NCI-H82 (cell line): ENCODE measurements at regions not wholly inside any gene's neighbourhood (a gene's known extent, or its start where the extent isn't known, plus 50 kb on each side); places are given as distances from the start of the nearest gene placed in this dataset.
A peak's percentile ranks its signal among the peaks of the same experiment; 100 is the strongest.

ENCODE experiments used
- DNase-seq: peaks from one replicate; lab custom pipeline; 2025; lab: John Stamatoyannopoulos, UW

DNA sequence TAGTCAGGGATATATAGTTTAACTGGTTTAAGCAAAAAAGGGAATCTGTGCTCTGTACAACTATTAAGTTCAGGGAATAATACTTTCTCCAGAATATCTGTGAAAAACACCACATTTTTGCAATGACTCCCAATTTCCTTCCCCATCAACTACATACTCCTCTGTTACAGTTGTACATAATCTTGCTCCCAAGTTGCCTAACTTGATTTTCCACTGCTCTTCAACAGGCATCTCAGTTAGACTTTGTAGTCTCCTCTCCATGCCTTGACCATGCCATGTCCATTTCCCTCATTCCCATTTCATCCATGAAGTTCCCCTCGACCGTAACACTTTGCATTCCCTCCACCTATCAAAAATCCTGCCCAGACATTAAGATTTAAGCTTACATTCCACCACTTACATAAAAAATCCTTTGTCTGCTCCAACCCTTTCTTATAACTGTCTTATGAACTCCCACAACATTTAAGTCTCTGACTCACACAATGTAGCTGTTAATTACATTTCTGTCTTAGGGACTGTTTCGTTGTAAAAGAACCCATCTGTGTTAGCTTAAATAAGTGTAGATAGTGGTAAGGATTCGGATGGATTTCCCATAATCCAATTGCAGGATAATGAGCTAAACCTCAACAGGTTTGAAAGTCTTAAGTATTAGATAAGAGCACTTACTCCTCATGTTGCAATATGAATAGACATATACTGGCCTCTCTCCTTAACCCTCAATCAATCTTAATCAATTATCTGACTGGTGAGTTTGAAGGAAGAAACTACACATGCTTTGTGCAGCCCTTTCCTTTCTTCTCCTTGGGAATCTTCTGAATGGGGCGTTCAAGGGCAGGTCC is 156.5 kb downstream of the PAWR start:
- DNase-seq: peak; percentile 98

DNA sequence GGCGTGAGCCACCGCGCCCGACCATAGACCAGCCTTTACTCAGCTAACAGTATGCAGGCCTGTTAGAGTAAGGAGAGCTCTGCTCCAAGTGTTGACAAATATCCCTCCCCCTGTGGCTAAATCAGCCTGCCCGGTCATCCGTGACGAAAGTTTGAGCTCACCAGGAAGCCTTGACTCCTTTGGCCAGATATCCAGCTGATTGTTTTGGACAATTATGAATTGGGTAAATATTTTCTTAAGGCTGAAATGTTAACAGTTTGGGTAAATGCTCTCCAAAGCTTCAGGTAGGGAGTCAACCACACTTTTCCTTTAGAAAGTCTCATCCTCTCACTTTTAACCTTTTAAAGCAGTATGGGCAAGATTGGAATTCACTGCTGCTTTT is 157.9 kb downstream of the PAWR start:
- peak; percentile 16 for DNase-seq

DNA sequence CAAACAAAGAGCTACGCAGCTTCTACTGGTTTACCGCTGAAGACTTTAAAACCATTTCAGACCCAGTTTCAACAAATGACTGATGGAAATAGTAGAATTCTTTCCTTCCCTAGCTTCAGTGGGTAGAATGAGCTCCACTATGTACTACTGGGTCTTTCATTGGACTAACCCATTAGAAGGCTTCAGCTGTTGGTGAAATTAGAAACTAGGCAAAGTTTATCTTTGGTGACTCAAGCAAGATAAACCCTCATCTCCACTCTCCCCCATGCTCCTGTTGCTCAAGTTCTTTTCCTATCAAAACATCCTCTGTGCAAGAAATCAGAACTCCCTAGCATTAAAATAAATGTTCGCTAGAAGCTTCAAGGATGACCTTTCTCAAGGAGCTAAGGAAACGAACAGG is 159.2 kb downstream of the PAWR start:
- DNase-seq: no peak

DNA sequence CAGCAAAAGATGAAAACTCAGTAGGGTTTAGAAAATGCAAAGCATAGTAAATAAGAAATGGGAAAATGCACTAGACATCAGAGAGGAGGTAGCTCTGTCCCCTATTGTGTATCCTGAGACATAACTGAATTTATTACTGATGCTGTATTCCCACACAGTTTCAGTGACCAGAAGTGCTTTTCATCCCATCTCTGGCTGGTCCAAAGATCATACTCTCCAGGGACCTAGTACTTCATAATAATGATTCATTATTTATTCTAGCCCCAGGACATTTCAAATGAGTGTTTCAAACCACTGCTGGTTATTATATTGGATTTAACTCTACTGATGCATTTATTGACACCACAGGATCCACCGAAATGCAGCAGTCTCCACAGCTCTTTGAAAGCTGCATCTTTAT is 163.3 kb downstream of the PAWR start:
- DNase-seq: no peak

DNA sequence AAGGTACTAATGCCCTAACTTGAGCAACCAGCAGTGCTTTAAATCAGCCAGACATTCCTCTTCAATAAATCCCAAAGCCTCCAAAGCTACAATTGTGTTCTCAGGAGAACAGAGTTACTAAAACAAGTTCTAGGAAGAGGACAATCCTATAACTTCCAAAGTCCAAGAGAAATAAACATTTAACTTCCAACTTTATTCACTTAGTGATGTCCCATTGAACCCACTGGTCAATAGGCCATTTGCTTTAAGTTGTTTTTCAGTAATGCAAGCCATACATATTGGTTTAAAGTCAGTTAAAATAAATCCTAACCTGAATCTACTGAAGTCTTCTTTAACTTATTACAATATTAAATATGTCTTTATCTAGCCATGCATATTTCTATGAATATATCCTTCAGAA is 165.4 kb downstream of the PAWR start:
- DNase-seq: no peak

DNA sequence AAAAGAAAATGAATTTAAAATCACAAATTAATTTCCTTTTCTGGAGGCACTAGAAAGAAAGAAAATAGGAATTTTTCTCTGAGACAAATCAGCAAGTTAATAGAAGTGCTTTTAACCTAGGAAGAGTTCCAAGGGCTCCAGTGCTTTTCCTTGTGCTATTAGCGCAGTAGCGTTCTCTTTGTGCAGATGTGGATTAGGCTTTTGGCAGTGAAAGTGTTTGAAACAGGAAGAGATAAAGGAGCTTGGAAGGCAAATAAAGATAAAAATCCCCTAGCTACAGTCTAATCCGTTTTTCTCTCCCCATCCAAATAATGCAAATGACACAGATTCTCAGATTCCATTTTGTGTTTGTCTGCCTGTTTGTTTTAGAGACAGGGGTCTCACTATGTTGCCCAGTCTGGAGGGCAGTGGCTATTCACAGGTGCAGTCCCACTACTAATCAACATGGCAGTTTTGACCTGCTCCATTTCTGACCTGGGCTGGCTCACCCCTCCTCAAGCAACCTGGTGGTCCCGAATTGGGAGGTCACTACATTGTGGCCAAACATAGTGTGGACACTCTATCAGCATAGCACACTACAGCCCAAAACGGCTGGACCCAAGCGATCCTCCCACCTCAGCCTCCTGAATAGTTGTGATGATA is 166.1 kb downstream of the PAWR start:
- DNase-seq: no peak

DNA sequence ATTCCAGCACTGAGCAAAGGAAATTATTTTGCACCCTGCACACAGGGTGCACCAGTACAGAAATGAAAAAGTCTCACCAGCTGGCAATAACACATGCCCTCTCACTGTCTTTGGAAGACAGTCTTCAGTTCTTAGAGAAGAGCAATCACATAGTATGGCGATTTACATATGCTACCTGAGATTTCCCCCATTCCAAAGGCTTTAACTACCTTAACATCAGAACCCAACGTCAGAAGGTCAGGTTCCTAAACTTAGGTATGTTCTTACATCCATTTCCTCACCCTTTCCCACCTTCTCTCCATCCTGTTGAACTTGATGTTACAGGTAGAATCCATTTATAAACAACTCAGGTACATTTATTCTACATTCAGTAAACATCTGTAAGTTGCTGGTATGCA is 167.8 kb downstream of the PAWR start:
- no peak for DNase-seq

DNA sequence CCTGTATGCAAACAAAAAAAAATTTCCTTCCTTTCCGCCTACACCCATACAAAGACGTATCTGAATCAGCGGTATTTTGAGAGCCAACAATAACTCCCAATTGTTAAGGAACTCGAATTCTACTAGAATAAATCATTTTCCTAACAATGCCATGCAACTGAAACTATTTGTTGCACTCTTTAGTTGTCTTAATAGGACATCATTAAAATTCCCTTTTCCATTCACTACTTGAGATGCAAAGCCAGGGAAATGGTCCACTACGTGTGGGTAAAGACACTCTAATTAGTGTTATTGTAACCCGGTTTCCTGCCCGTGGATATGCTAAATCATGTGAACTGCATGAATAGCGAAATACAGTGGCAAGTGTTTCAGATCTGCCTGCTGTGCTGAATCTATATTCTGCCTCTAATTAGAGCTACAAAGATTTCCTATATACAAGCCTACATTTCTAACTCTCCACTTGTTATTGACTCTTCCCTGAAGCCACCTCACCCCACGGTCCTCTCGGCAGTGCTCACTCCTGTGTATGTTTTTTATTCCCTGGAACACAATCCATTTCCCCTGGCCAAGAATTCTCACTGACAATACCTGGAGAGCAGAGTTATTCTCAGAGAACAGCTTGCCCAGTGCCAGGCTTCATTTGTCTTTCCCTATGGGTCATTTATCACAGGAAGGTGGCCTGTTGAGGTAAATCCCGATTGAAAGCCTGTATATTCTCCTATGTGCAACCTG is 168.3 kb downstream of the PAWR start:
- no peak for DNase-seq

DNA sequence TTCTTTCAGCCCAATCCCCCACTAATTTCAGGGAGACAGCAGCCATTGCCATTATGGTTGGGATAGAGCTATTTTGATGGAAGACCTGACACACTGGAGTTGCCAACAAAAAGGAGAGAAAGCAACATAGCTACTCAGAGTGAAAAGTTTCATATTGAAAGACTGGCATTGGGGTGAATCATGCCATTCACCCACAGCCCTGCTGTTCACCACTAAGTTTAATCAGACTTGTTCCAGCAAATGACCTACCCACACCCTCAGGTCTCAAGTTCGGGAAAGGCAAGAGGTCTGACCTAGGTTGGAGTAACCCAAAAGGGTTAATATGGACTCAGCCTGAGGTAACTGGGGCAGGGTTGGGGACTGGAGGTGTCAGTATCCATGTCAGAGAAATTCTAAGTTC is 169.2 kb downstream of the PAWR start:
- DNase-seq: no peak

DNA sequence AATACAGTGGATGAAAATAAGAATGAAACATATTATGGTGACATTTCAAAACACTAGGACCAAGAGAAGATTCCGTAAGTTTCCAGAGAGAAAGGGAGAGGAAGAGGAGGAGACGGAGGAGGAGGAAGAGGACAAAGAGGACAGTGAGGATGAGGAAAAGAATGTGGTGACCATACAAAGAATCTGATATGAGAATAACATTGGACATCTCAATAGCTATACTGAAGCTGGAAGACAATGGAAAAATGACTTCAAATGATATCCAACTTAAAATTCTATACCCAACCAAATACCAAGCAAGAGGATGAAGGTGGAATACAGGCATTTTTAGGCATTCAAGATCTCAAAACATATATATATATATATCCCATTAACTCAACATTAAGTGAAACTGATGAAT is 173.4 kb downstream of the PAWR start:
- DNase-seq: no peak

DNA sequence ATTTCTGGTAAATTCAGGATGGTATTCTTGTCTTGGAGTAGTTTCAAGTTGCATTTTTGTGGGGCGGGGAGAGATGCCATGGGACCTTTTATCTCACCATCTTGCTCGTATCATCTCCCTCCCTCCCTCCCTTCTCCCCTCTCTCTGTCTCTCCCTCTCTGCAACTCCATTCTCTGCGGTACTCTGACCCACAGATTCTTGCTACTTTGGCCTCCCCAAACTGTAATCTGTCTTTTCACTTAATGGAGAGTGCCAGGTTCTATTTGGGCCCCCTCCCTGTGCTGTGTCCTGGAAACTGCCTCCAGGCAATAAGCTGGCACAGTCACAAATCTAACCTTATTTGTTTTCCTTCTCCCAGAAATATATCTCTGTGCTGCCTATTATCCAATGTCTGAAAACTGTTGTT is 175.2 kb downstream of the PAWR start:
- DNase-seq: no peak

DNA sequence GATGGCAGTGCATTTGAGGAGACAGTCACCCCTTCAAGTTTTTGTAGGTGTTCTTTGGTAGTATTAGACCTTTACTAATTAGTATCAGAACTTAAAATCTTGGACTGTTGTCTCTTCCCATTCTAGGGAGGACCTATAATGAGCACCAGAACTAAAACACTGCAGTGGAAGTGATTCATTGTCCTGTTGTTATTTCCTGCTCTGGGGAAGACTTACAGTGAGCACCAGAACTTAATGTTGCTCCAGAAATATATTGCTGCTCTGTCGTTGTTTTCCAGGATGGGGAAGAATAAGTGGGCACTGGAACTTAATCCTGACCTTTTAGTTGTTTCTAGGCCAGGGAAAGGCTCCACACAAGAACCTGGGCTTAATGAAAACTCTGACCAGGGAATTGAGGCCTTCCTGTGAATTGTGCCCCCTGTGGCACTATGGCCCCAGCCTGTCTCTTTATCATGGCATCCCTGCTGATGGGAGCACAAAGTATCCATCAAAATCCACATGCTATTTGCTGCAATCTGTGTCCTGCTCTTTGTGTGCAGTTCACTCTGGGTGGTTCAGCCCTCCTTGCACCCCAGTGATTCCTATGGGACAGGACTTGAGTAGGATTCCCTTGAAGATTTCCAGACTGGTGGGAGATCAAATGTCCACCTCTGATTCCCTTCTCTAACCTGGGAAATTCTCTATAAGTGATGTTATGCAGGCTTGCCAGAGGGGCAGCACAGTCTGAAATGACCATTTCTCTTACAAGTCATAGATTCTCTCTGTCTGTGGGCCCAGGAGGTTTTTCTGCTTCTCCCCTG is 175.8 kb downstream of the PAWR start:
- no peak for DNase-seq

DNA sequence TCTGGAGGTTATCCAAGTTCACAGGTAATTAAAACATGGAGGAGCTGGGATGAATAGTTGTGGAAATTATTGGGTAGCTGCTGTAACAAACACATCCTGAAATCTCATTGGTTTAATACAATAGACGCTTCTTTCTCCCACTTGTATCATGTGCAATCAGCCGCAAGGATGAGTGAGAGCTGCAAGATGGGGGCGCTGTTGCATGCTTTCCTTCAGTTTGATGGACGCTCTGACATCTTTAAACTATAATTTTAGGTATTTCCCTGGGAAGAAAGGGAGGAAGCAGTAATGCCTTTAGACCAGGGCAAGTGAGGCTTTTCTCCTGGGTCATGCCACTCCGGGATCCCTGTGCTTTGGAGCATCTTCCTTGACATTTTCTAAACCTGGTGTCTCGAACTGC is 178.7 kb downstream of the PAWR start:
- DNase-seq: no peak

DNA sequence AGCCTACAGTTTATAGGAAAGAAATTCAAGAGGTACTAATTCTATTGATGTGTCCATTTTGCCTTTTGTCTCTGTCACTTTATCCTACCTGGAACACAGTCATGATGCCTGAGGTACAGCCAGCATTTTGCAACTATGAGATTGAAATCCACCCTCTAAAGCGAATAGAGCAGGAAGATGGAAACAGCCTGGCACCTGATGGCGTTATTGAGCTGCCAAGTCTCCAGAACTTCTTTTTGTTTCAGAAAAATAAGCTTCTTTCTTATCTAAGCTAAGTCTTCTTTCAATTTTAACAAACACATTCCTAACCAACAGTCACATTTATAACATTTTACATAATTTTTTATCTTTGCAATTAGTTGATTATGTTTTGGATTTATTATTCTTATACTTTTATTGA is 182.1 kb downstream of the PAWR start:
- DNase-seq: no peak
